HG03066 (cell line): ENCODE measurements at regions not wholly inside any gene's neighbourhood (a gene's known extent, or its start where the extent isn't known, plus 50 kb on each side); places are given as distances from the start of the nearest gene placed in this dataset.

ENCODE experiments used
- ATAC-seq: cut with Tn5 transposase; IDR thresholded peaks from one replicate; pipeline ENCODE4 v1.9.1; 2021; ENCODE audit warnings: low read depth; ENCODE audit not compliant: unreplicated experiment

GRCh38 chr3:41011854-41012253 is 187.5 kb upstream of the CTNNB1 start:
- no peak for ATAC-seq

GRCh38 chr3:41018855-41019254 is 180.4 kb upstream of the CTNNB1 start:
- ATAC-seq, result no peak

DNA sequence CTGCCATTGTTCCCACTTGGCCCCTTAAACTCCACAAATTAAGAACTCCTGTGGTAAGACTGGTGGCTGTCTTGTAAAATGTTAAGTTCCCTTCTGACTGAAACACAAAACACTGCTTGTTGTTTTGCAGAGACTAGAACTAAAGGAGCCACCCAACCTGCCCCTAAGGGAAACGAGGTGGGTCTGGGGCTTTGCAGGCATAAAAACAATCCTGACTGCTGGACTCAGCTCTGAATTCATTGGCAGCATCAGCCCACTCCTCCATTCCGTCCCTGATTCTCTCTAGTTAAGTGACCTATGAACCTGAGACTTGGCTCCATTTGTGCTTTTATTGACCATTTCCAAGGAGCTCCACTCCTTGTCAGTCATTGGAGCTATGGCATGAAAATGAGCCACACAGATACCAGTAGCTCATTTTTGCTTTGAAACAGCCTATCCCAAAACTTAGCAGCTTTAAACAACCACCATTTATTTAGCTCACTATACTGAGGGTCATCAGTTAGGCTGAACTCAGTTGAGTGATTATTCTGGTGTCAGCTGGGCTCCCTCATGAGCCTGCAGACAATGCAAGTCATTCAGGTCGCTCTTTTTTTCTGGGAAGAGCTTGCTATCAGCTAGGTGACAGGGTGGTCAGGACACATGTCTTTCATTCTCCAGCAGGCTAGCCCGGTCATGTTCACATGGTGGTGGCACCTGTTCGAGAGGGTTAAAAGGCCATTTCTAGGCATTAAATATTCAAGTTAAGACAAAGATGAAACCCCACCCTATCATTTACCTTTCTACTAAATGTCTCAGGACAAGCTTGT is 175.1 kb upstream of the CTNNB1 start:
- ATAC-seq, result no peak

GRCh38 chr3:41026394-41027177 is 172.7 kb upstream of the CTNNB1 start:
- ATAC-seq, result no peak

GRCh38 chr3:41029356-41029755 is 169.9 kb upstream of the CTNNB1 start:
- ATAC-seq, result no peak

- ATAC-seq, result no peak
These were observed 169.1 kb upstream of the CTNNB1 start for GRCh38 chr3:41030220-41030619.

- ATAC-seq, result no peak
These were observed 167.9 kb upstream of the CTNNB1 start for GRCh38 chr3:41031401-41031800.

DNA sequence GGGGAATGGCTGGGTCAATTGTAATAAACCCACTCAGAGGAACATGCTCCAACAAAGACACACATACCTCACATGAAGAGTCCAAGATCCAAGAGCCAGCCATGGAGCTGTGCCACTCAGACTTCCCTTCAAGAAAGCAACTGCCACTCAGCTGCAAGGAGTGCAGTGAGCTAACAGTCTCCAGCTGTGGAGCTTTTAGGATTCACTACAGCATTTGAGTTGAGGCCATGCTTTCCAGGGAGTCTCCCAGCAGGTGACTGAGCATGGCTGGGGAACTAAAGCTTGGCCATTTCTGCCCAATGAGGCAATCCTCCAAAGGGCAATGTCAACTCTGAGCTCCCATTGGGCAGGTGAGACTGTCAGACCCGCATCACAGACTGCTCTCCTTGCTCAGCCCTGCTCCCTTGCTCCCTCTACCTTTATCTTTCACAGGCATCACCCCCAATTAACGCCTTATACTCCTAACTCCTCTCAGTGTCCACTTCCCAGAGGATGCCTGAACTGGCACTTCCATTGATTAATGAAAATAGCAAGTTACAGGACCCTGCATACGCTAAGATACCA is 165.3 kb upstream of the CTNNB1 start:
- ATAC-seq, result no peak

GRCh38 chr3:41035456-41036022 is 163.8 kb upstream of the CTNNB1 start:
- no peak for ATAC-seq

DNA sequence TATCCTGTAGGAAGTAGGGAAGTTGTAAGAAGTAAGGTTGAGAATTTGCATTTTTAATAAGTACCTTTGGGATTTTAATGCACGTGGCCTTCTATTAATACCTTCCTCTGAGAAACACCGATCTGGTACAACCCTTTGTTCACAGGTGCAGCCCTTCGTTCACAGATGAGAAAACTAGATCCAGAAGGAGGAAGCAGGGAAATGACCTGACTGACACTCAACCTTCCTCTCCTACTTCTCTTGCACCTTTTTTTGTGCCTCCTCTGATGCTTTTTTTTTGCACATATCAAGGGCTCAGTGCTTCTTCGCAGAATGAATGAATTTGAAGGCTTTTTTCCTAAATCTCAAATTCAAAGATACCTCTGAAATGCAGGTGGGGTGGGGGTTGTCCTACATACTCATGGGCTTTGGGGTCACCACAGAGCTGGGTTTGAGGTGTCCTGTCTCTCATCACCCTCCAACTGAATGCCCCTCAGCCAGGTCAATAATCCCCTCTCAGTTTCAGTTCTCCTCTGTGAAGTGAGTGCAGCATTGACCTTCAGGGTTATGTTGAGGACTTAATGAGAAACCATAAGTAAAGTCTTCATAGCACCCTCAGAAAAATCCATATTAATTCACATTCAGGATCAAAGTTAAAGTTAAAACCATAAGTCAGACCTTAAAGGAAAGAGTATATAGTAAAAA is 161.5 kb upstream of the CTNNB1 start:
- no peak for ATAC-seq

GRCh38 chr3:41040256-41040655 is 159.0 kb upstream of the CTNNB1 start:
- no peak for ATAC-seq

DNA sequence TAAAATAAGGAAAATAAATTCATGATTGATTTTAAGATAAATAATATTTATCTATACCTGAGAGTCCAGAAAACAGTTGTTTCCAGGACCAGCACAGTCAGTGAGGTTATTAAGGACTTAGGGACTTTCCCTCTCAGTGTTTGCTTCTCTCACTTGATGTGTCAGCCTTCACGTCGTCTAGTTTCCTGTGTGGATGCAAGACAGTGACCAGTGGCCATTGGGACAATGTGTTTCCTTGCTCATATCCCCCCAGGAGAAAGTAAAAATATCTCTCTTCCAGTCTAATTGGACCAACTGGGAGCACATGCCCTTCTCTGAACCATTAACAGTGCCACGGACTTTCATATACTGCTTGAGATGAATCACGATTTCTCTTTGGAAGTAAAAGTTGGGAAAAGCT is 157.8 kb upstream of the CTNNB1 start:
- no peak for ATAC-seq

GRCh38 chr3:41041899-41042298 is 157.4 kb upstream of the CTNNB1 start:
- ATAC-seq, result no peak

DNA sequence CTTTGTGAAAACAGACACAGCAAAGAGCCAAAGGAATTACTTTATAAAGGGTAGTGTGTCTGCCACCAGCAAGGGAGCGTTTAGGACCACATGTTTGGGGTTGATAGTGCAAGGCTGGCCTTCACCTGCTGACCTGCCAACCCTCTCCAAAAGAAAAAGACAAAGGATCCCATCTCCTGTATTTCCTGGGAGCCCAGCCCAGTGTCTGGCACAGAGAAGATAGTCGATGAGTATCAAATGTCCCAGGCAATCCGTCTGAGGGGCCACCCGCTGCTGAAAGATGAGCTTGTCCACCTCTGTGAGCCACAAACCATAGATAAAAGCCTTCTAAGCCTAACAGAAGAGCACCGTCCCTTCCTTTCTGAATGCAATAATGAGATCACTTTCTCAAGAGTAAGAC is 154.8 kb upstream of the CTNNB1 start:
- ATAC-seq, result no peak

DNA sequence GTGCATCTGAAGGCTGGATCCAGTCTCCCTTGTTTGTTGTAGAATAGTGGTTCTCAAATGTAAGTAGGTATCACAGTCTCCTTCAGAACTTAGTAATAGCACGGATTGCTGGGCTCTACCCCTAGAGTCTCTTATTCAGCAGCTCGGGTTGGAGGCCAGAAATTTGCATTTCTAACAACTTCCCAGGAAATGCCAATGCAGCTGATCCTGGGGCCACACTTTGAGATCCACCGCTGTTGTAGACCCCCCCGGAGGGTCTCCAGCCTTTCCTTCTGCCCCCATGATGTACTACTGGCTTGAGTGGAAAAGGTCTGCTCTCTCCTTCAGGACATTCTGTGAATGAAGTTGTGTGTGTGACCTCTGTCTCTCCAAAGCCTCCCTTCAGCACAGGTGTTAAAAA is 153.8 kb upstream of the CTNNB1 start:
- ATAC-seq, result no peak

DNA sequence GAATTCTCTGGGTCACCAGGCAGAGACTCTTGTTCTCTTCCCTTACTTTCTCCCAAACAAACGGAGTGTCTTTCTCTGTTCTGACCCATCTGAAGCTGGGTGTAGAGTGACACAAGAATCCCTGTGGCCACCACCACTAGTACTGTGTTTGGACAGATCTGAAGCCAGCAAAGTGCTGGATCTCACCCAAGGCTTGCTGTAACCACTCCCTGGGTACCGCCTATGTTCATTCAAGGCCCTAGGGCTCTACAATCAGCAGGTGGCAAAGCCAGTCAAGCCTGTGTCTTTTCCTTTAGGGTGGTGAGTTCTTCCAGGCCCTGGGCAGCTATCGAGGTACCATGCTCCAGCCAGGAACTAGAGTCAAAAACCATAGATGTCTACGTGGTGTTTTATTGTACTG is 149.2 kb upstream of the CTNNB1 start:
- ATAC-seq, result no peak

GRCh38 chr3:41053220-41053619 is 146.1 kb upstream of the CTNNB1 start:
- ATAC-seq, result no peak

DNA sequence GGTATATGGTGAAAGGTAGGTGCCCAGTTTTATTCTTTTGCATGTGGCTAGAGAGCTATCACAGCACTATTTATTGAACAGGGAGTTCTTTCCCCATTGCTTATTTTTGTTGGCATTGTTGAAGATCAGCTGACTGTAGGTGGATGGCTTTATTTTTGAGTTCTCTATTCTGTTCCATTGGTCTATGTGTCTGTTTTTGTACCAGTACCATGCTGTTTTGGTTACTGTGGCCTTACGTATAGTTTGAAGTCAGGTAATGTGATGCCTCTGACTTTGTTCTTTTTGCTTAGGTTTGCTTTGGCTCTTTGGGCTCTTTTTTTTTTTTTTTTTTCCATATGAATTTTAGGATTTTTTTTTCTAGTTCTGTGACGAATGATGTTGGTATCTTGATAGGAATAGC is 139.2 kb upstream of the CTNNB1 start:
- ATAC-seq, result no peak

DNA sequence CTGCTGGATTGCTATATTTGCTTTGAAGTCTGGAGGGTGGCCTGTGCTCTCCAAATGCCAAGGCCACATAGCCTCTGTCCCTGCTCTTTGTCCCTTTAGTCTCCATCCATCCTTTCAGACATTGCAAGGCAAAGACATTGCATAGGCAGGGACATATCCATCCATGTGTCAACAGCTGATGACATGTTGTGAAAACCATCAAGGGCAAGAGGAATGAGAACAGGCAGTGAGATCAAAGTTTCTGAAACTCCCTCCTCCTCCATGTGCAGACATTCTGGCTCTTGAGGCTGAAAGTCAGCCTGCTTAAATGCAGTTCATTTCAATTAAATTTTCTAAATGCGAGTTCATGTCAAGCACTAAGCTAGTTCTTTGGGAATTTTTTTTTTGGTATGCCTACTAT is 135.2 kb upstream of the CTNNB1 start:
- no peak for ATAC-seq

- no peak for ATAC-seq
These were observed 134.8 kb upstream of the CTNNB1 start for GRCh38 chr3:41064526-41064925.

GRCh38 chr3:41065340-41065739 is 134.0 kb upstream of the CTNNB1 start:
- ATAC-seq, result no peak
